PC-9 (cell line): ENCODE measurements at regions not wholly inside any gene's neighbourhood (a gene's known extent, or its start where the extent isn't known, plus 50 kb on each side); places are given as distances from the start of the nearest gene placed in this dataset.

Source experiments
- CTCF ChIP-seq: fragments of 200-600 bp; sonication (generic); conservative IDR thresholded peaks from 2 replicates; pipeline ENCODE4 v1.6.1; 2017; ENCODE audit warnings: mixed run types, antibody characterized with exemption, mild to moderate bottlenecking, moderate library complexity
- EZH2 ChIP-seq: fragments of 200-600 bp; sonication (generic); IDR thresholded peaks from 2 replicates; pipeline ENCODE4 v1.8.0; 2017; ENCODE audit warnings: antibody characterized with exemption, low read depth

- no peak for TF ChIP-seq CTCF
- TF ChIP-seq EZH2, result no peak
Measured at GRCh38 chr6:112622036-112622435, 274.9 kb downstream of the RFPL4B start.
